H4 (cell line): ENCODE measurements at regions not wholly inside any gene's neighbourhood (a gene's known extent, or its start where the extent isn't known, plus 50 kb on each side); places are given as distances from the start of the nearest gene placed in this dataset.
A peak's percentile ranks its signal among the peaks of the same experiment; 100 is the strongest.
"Not testable (repeated sequence)": the region's sequence is repeated elsewhere in the genome, so short reads cannot be mapped to it uniquely, and the experiment has no call there.

Source experiments
- DNase-seq: peaks from one replicate; pipeline ENCODE4 v3.0.0-alpha.2; 2015; ENCODE audit warnings: low spot score

DNA sequence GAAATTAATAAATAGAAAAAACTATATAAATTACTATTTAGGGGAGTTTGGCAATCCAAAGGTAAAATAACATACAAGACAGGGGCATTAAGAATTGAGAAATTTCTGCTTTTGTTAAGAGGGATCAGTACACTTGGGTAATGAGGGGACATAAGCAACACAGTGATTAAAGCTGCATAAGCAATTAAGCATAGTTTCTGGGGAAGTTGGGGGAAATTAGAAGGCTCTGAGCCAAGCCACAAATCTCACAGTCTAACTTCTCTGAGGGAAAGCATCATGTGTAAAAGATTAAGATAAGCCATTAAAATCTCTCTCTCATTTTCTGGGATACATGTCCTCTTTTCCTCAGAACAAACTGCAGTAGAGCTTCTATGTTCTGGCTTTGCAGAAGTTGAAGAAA lies 533.9 kb upstream of the LRFN5 start:
- DNase-seq = no peak

DNA sequence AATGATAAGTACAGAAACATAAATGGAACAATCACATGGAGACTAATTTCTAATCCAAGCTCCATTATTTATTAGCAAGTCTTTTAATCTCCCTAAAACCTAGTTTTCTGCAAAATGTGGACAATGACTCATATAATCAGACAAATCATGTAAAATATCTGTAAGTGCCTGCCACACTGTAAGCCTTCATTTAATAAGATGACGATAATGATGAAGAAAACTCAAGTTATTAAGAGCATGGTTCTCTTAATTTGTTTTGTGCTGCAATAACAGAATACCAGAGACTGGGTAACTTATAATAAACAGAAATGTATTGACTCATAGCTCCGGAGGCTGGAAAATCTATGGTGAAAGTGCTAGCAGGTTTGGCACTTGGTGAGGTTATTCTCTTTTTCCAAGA lies 535.3 kb upstream of the LRFN5 start:
- DNase-seq = no peak

DNA sequence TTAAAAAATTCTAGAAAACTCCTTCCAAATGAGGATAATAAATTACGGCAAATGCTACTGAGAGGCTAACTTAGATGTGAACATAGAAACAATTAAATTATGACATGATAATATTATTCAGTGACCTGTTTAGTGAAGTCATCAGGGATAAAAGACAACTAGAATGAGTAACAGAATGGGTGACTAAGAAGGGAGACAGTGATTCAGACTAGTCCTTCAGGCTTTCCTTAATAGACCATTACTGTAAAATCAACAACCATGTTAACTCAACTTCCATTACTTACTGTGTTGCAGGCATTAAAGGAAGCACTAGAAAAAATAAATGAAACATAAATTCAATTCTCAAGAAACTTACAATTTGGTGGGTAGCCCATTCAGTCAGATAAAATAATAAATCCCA lies 543.9 kb upstream of the LRFN5 start:
- DNase-seq = no peak

- no peak for DNase-seq
Measured at GRCh38 chr14:41055589-41055988, 551.1 kb upstream of the LRFN5 start.

GRCh38 chr14:41051801-41052200 lies 554.9 kb upstream of the LRFN5 start:
- no peak for DNase-seq

DNA sequence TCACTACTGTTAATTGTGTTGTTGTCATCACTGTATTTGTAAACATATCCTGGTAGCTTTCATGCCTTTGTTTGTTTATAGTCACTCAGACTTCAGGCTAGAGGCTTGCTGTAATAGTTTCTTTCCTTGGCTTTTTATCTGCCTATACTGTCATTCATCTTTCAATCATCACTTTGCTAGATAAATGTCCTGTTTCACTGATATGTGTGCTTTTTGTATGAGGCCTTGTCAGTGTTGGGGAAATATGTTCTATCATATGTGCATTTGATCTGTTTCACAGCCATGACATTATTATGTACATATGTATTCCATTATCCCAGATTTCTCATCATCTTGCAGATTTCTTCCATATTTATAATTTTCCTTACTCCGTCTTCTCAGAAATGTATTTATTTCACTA lies 558.9 kb upstream of the LRFN5 start:
- no peak for DNase-seq

DNA sequence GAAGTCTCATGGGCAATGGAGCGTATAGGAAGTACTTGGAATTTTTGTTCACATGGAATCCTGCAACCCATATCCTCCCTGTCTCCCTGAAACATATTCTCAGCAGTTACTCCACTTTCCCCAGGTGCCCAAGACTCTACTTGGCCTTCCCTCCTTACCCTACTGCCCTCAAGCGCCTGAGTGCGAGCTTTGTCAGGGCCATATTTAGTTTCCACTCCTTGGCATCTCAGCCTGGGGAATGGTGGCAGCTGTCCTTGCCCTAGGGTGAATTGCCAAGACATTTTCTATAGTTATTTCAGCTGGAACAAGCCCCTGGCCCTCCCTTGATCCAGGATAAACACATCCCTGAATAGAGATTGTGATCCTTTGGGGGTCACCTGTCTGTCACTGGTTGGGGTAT lies 569.3 kb upstream of the LRFN5 start:
- no peak for DNase-seq

DNA sequence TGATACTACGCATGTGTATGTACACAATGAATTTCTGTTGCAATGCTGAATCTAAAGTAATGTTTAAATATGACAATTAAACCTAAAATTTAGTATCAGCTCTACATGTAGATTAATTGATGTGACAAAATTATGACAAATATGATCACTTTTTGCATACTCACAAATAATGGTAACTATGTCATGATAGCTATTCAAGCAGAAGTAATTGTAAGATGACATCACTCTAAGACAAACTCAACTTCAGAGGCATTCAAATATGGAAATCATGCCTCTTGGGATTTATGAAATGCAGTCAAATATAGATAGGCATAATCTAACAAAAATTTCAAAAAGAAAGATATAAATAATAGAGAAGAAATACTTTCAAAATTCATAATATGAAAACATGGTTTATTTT lies 571.7 kb upstream of the LRFN5 start:
- DNase-seq = no peak

DNA sequence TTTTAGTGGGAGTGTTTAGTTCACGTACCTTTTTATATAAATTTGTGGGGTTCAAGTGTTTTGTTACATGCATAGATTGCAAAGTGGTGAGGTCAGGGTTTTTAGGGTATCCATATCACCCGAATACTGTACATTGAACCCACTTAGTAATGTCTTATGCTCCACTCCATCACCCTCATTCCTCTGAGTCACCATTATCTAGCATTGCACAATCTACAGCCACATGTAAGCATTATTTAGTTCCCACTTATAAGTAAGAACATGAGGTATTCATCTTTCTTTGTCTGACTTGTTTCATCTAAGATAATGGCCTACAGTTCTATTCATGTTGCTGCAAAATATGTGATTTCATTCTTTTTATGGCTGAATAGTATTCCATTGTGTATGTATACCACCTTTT lies 583.7 kb upstream of the LRFN5 start:
- no peak for DNase-seq

- DNase-seq = no peak
Measured at GRCh38 chr14:41016213-41016612, 590.5 kb upstream of the LRFN5 start.

GRCh38 chr14:41000350-41000749 lies 606.3 kb upstream of the LRFN5 start:
- no peak for DNase-seq

GRCh38 chr14:40989260-40989659 lies 617.4 kb upstream of the LRFN5 start:
- DNase-seq = no peak

GRCh38 chr14:40987481-40987880 lies 619.2 kb upstream of the LRFN5 start:
- peak; percentile 10 for DNase-seq

DNA sequence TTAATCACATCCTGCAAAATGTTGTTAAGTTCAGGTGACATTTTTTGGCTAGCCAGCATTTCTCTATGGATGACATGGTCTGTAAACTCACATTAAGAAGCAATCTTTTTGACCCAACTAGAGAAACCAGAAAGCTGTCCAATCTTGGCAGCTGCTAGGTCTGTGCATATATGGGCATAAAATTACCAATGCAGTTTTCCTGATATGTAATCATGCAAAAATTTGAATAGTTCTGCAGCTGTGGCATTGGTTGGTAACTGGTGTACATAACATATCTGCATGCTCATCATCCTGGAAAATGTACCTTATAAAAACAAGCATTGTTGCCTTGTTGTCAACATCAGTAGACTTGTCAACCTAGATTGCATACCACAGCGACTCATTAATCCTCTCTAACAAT lies 620.0 kb upstream of the LRFN5 start:
- no peak for DNase-seq

DNA sequence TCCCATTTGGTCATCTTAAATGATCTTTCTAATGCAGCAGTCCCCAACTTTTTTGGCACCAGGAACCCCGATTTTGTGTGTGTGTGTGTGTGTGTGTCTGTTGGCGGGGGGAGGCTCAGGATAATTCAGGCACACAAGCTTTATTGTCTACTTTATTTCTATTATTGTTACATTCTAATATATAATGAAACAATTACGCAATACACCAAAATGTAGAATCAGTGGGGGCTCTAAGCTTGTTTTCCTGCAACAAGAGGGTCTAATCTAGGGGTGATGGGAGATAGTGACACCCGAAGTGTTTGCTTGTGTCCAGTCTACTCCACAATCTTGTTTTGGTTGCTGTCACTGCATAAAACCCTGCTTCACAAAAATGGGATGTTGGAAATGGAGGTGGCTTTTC lies 621.1 kb upstream of the LRFN5 start:
- no peak for DNase-seq

DNA sequence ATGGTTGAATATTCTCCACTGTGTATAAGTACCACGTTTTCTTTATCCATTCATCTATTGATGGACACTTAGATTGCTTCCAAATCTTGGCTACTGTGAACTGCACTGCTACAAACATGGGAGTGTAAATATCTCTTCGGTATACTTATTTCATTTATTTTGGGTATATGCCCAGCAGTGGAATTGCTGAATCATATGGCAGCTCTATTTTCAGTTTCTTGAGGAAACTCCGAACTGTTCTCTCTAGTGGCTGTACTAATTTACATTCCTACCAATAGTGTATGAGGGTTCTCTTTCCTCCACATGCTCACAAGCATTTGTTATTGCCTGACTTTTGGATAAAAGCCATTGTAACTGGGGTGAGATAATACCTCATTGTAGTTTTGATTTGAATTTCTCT lies 623.1 kb upstream of the LRFN5 start:
- DNase-seq = peak; percentile 49

DNA sequence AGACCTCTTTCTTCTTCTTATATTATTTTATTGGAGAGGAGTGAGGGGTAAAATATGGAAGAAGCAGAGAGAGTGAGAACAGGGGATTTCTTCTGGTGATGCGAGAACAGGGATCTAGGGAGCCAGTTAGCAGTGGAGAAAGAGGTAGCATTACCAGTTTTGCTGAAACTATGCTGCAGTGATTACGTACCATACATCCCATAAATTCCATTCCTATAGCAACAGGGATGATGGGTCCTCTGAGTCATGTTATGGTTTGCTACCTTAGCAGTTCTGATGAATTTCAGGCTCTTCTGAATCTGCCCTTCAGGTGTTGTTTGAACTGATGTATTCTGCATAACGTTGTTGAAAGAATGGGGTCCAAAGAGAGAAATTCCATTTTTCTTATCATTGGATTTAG lies 625.4 kb upstream of the LRFN5 start:
- peak; percentile 3 for DNase-seq

- DNase-seq = not testable (repeated sequence)
Measured at GRCh38 chr14:40960257-40960656, 646.4 kb upstream of the LRFN5 start.

- no peak for DNase-seq
Measured at GRCh38 chr14:40955131-40955505, 651.6 kb upstream of the LRFN5 start.

GRCh38 chr14:40954448-40955130 lies 652.1 kb upstream of the LRFN5 start:
- not testable (repeated sequence) for DNase-seq

- DNase-seq = no peak
Measured at GRCh38 chr14:40944521-40944920, 662.2 kb upstream of the LRFN5 start.

DNA sequence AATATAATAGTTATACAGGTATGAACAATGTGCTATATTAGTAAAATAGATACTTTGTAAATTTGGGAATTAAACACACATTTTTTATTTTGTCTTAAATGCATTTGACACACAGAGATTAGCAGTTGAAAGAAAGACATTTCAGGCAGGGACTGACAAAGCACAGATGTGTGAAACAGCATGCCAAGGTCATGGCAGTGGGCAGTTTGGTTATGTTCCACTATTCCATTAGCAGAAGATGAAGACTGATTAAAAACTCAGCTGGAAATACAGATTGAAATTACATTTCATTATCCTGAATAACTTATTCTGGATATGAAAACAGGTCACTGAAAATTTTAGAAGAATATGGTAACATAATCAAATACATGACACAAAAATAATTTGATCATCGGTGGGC lies 669.8 kb upstream of the LRFN5 start:
- DNase-seq = no peak

DNA sequence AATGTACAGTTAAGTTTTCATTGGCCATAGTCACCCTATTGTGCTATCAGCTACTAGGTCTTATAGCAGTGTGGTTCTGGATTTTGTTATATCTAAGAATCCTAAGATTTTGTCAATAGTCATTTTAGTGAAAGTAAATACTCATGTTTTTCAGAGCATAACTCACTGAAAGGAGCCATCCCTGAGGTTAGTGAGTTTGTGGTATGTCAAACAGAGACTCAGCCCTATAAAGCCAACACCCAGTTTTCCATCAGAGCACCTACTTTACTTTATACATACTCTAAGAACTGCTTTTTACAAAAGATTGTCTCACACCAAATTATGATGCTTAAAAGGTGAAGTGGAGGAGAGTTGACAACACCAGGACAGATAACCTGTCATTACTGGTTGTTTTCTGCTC lies 686.3 kb upstream of the LRFN5 start:
- DNase-seq = no peak

DNA sequence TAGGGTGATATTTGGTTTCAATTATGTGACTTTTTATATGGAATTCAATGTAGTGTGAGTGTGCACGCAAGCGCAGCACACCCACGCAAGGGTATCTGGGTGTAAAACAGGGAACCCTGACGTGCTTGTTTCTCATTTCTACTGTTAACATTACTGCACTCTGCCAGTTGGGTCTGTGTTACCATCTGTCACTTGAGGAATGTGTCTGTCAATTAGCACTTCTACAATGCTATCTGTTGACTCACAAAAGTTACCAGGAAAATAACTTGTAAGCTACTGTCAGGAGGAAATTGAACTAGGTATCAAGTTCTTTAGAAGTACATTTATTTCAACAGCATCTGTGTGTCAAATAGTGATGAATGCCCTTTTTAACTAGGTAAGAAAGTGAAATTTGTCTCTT lies 695.5 kb upstream of the LRFN5 start:
- no peak for DNase-seq

DNA sequence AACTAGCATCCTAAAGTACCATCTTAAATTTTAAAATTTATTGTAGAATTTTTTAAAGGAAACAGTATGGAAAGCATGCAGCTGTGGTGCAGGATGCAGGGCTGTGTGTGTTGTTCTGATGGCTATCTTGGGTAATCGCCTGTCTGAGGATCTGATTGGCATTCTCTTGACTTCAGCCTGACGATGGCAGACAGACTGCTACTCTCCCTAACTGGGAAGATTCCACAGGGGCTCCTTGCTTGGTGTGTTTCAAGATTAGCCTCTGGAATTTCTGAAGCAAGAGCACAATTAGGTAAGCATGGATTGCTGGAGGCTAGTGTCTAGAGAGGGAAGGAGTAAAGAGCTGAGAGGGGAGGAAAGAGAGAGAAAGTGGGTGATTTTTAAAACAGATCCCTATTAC lies 696.8 kb upstream of the LRFN5 start:
- no peak for DNase-seq
